A549 (cell line): ENCODE measurements at regions not wholly inside any gene's neighbourhood (a gene's known extent, or its start where the extent isn't known, plus 50 kb on each side); places are given as distances from the start of the nearest gene placed in this dataset.

ENCODE experiments used
- ATAC-seq, 2 experiments: fragments of 200-7000 bp in 1 of 2; fragments of >200 bp in 1 of 2; cut with Nextera tagmentation in 1 of 2; cut with Tn5 transposase in 1 of 2; 3 replicates each; pipeline versions ENCODE4 v1.8.0 to v1.9.1; 2018 to 2020; ENCODE audit warnings: mild to moderate bottlenecking in 1 of 2, moderate library complexity in 1 of 2
- CTCF ChIA-PET: fragments of 300-600 bp; sonication (Branson Sonifier 250); formaldehyde crosslinking; extraction: SDS; loops from one replicate; lab custom pipeline; 2021; ENCODE audit warnings: antibody characterized with exemption, inconsistent platforms; lab: Yijun Ruan, JAX
- POLR2A ChIA-PET: fragments of 350-600 bp; formaldehyde crosslinking; extraction: SDS; loops from one replicate; lab custom pipeline; 2021; ENCODE audit warnings: antibody characterized with exemption, inconsistent platforms; lab: Yijun Ruan, JAX
- DNase-seq, 2 experiments: peaks; one replicate each; pipeline versions ENCODE4 v3.0.0 to v3.0.0-alpha.2; 2011 to 2016; ENCODE audit warnings: low read depth in 1 of 2, low spot score in 1 of 2
- FAIRE-seq: peaks from 2 replicates; lab custom pipeline; 2011; peaks lifted over from hg19 to GRCh38; lab: Jason Lieb, UNC
- H3K27ac ChIP-seq, 2 experiments: fragments of >200 bp; sonication (Bioruptor Twin); formaldehyde crosslinking; 3 replicates each; pipeline ENCODE4 v1.5.1; 2016 to 2017
- H3K4me1 ChIP-seq: fragments of >200 bp; sonication (Bioruptor Twin); formaldehyde crosslinking; 3 replicates; pipeline ENCODE4 v1.6.1; 2016
- H3K4me2 ChIP-seq: fragments of >200 bp; sonication (Bioruptor Twin); formaldehyde crosslinking; 3 replicates; pipeline ENCODE4 v1.6.1; 2016
- H3K4me3 ChIP-seq: fragments of >200 bp; sonication (Bioruptor Twin); formaldehyde crosslinking; 3 replicates; pipeline ENCODE4 v1.5.1; 2016
- H3K9me3 ChIP-seq: fragments of >200 bp; sonication (Bioruptor Twin); formaldehyde crosslinking; 3 replicates; pipeline ENCODE4 v1.6.1; 2016
- BCL3 ChIP-seq: fragments of >200 bp; sonication (Bioruptor Twin); formaldehyde crosslinking; IDR thresholded peaks from 3 replicates; pipeline ENCODE4 v1.6.1; 2016
- CBX2 ChIP-seq: fragments of 200-600 bp; sonication (generic); IDR thresholded peaks from 2 replicates; pipeline ENCODE4 v1.6.1; 2016; ENCODE audit warnings: low read depth, mild to moderate bottlenecking, borderline replicate concordance
- CTCF ChIP-seq: fragments of >200 bp; sonication (Bioruptor Twin); formaldehyde crosslinking; IDR thresholded peaks from 3 replicates; pipeline ENCODE4 v1.5.1; 2016
- ELK1 ChIP-seq: fragments of 150-350 bp; IDR thresholded peaks from 2 replicates; pipeline ENCODE4 v1.6.1; 2014; ENCODE audit warnings: low read depth, mild to moderate bottlenecking, low read length
- EP300 ChIP-seq, 2 experiments: fragments of >200 bp; sonication (Bioruptor Twin); formaldehyde crosslinking; IDR thresholded peaks; 2 replicates in 1 of 2; 3 replicates in 1 of 2; pipeline ENCODE4 v1.6.1; 2016 to 2017
- ESRRA ChIP-seq: fragments of 150-350 bp; IDR thresholded peaks from 2 replicates; pipeline ENCODE4 v1.6.1; 2014; ENCODE audit warnings: mild to moderate bottlenecking, low read length, borderline replicate concordance
- HDAC2 ChIP-seq: fragments of 200-600 bp; sonication (generic); IDR thresholded peaks from 2 replicates; pipeline ENCODE4 v1.6.1; 2016
- HEYL ChIP-seq: fragments of 250-450 bp; sonication (Bioruptor Pico); IDR thresholded peaks from 2 replicates; pipeline ENCODE4 v1.8.0; 2021; ENCODE audit warnings: mild to moderate bottlenecking, moderate library complexity
- HMGXB4 ChIP-seq: fragments of 250-450 bp; sonication (Bioruptor Pico); IDR thresholded peaks from 2 replicates; pipeline ENCODE4 v1.5.0; 2021; ENCODE audit warnings: mild to moderate bottlenecking, moderate library complexity, borderline replicate concordance
- HOXA7 ChIP-seq: fragments of 250-450 bp; sonication (Bioruptor Pico); IDR thresholded peaks from 2 replicates; pipeline ENCODE4 v1.5.0; 2020; ENCODE audit warnings: mild to moderate bottlenecking, moderate library complexity
- KDM5A ChIP-seq: fragments of 200-600 bp; sonication (generic); IDR thresholded peaks from 2 replicates; pipeline ENCODE4 v1.6.1; 2016; ENCODE audit warnings: antibody characterized with exemption, mild to moderate bottlenecking
- MAX ChIP-seq: IDR thresholded peaks from 2 replicates; pipeline ENCODE4 v1.6.1; 2012
- MAZ ChIP-seq: fragments of 150-350 bp; IDR thresholded peaks from 2 replicates; pipeline ENCODE4 v1.6.1; 2014; ENCODE audit warnings: antibody characterized with exemption, low read depth, low read length, borderline replicate concordance
- MYC ChIP-seq: IDR thresholded peaks from 2 replicates; pipeline ENCODE4 v1.6.1; 2012; ENCODE audit warnings: mild to moderate bottlenecking, inconsistent platforms, low read length, improper control_type of control experiment, borderline replicate concordance
- PHF8 ChIP-seq: fragments of 200-600 bp; sonication (generic); IDR thresholded peaks from 2 replicates; pipeline ENCODE4 v1.6.1; 2016; ENCODE audit warnings: low read depth, mild to moderate bottlenecking, antibody characterized with exemption, moderate library complexity, borderline replicate concordance
- RARB ChIP-seq: fragments of 250-450 bp; sonication (Bioruptor Pico); IDR thresholded peaks from 2 replicates; pipeline ENCODE4 v1.8.0; 2021; ENCODE audit warnings: mild to moderate bottlenecking, moderate library complexity
- RCOR1 ChIP-seq: fragments of 150-350 bp; IDR thresholded peaks from 2 replicates; pipeline ENCODE4 v1.6.1; 2014; ENCODE audit warnings: antibody characterized with exemption, low read length, low read depth
- SMC3 ChIP-seq: fragments of >200 bp; sonication (Bioruptor Twin); formaldehyde crosslinking; IDR thresholded peaks from 3 replicates; pipeline ENCODE4 v1.6.1; 2018; ENCODE audit warnings: inconsistent platforms
- USF2 ChIP-seq: fragments of 450-650 bp; IDR thresholded peaks from 2 replicates; pipeline ENCODE4 v1.6.1; 2014; ENCODE audit warnings: antibody characterized with exemption
- ZFP36 ChIP-seq: fragments of 450-650 bp; IDR thresholded peaks from 2 replicates; pipeline ENCODE4 v1.6.1; 2014; ENCODE audit warnings: borderline replicate concordance; ENCODE audit not compliant: partially characterized antibody
- WGBS: methylation state at CpG from one replicate; pipeline ENCODE4 v1.1.6; 2017; ENCODE audit errors: missing lambda C conversion rate; 5-methylcytosine and 5-hydroxymethylcytosine counted together

GRCh38 chr3:13200465-13200864 is 127.2 kb upstream of the IQSEC1 start:
- CTCF ChIA-PET: interaction anchor here (1.4 to 1.5 kb wide), 3 partner anchors 30 to 252 kb away, joined by 3 to 13 read pairs (median 4); no protein-coding TSS in a partner anchor

GRCh38 chr3:13199899-13200451 is 126.7 kb upstream of the IQSEC1 start:
- DNase-seq (no peak), FAIRE-seq (no peak)
- TF ChIP-seq KDM5A (no peak), CBX2 (no peak), HMGXB4 (no peak), ZFP36 (no peak), RARB (CRISPR knock-in tag) (no peak), RCOR1 (no peak), ESRRA (no peak), HDAC2 (no peak), ELK1 (no peak), MAX (no peak), USF2 (no peak)
- TF ChIP-seq, all 56 proteins: peak for 0
- CTCF ChIA-PET: interaction anchor here (1.4 kb wide), 1 partner anchor 83 kb away, joined by 3 read pairs; no protein-coding TSS in a partner anchor
- no peak overlapping the region for H3K27ac ChIP-seq
- H3K4me1 ChIP-seq: no peaks in the 10 kb centered on the region
- no peak overlapping the region for H3K4me3 ChIP-seq
- H3K4me2 ChIP-seq: no peak overlapping the region
- ATAC-seq: no peak
- H3K9me3 ChIP-seq: no peaks in the 10 kb centered on the region
- POLR2A ChIA-PET: no interaction called here
- WGBS: 92% methylated on average over 13 of the region's 13 CpGs

More at GRCh38 chr3:13200465-13200864, 127.2 kb upstream of the IQSEC1 start:
- no peak for TF ChIP-seq HOXA7
- TF ChIP-seq MYC: no peak
- TF ChIP-seq PHF8: no peak
- no peak for TF ChIP-seq HEYL
- no peak for TF ChIP-seq CTCF
- TF ChIP-seq MAZ: no peak
- no peak for TF ChIP-seq EP300 (IDR thresholded peaks at IDR 0.05)
- no peak for TF ChIP-seq BCL3
- TF ChIP-seq HDAC2: no peak
- no peak for TF ChIP-seq SMC3
- WGBS: 84% methylated on average over 8 of the region's 8 CpGs
- DNase-seq (no peak), ATAC-seq (no peak), FAIRE-seq (no peak)
- H3K9me3 ChIP-seq: no peaks in the 10 kb centered on the region
- H3K4me3 ChIP-seq: no peak overlapping the region
- no peaks in the 10 kb centered on the region for H3K4me1 ChIP-seq
- POLR2A ChIA-PET: no interaction called here
- no peak overlapping the region for H3K4me2 ChIP-seq
- H3K27ac ChIP-seq: no peak overlapping the region
